ENCODE measurements at regions not wholly inside any gene's neighbourhood (a gene's known extent, or its start where the extent isn't known, plus 50 kb on each side); places are given as distances from the start of the nearest gene placed in this dataset.

- TF ChIP-seq CTCF (IDR thresholded peaks at IDR 0.05) (no peak), POLR2A (IDR thresholded peaks at IDR 0.05) (no peak)
Observed at GRCh38 chr2:12199491-12200211, 453.2 kb downstream of the LPIN1 start.
